OCI-LY1 (cell line): ENCODE measurements at regions not wholly inside any gene's neighbourhood (a gene's known extent, or its start where the extent isn't known, plus 50 kb on each side); places are given as distances from the start of the nearest gene placed in this dataset.

Experiments
- H2AFZ ChIP-seq: fragments of 200-600 bp; sonication (generic), shearing (Covaris generic); 2 replicates; pipeline ENCODE4 v1.6.0; 2014; ENCODE audit warnings: antibody characterized with exemption, mild to moderate bottlenecking, low read length
- H3F3A ChIP-seq: fragments of 200-600 bp; sonication (generic), shearing (Covaris generic); 2 replicates; pipeline ENCODE4 v1.6.0; 2014; ENCODE audit warnings: mild to moderate bottlenecking, antibody characterized with exemption, low read length, moderate library complexity; ENCODE audit not compliant: insufficient read depth
- H3K27ac ChIP-seq: fragments of 200-600 bp; sonication (generic); 2 replicates; pipeline ENCODE4 v1.5.1; 2014; ENCODE audit warnings: low read length, mixed run types, mild to moderate bottlenecking, low read depth; ENCODE audit not compliant: poor library complexity, severe bottlenecking
- H3K27me3 ChIP-seq: fragments of 200-600 bp; sonication (generic); 2 replicates; pipeline ENCODE4 v1.6.0; 2014; ENCODE audit warnings: antibody characterized with exemption, mild to moderate bottlenecking, low read length, moderate library complexity; ENCODE audit not compliant: insufficient read depth
- H3K36me3 ChIP-seq: fragments of 200-600 bp; sonication (generic); 2 replicates; pipeline ENCODE4 v1.6.1; 2014; ENCODE audit warnings: mild to moderate bottlenecking, antibody characterized with exemption, low read length, moderate library complexity, mixed read lengths; ENCODE audit not compliant: insufficient read depth
- H3K4me1 ChIP-seq: fragments of 200-600 bp; sonication (generic); 2 replicates; pipeline ENCODE4 v1.5.1; 2014; ENCODE audit warnings: mild to moderate bottlenecking, low read length, moderate library complexity; ENCODE audit not compliant: insufficient read depth, severe bottlenecking
- H3K4me2 ChIP-seq: fragments of 200-600 bp; sonication (generic), shearing (Covaris generic); 2 replicates; pipeline ENCODE4 v1.6.1; 2014; ENCODE audit warnings: low read length
- H3K4me3 ChIP-seq: fragments of 200-600 bp; sonication (generic); 2 replicates; pipeline ENCODE4 v1.5.1; 2014; ENCODE audit warnings: low read length, low read depth, mild to moderate bottlenecking, mixed read lengths; ENCODE audit not compliant: poor library complexity, severe bottlenecking
- H3K79me2 ChIP-seq: fragments of 200-600 bp; shearing (Covaris generic); 2 replicates; pipeline ENCODE4 v1.6.1; 2016; ENCODE audit warnings: mixed run types, low read length, mixed read lengths; ENCODE audit not compliant: insufficient read depth
- H3K9ac ChIP-seq: fragments of 200-600 bp; sonication (generic), shearing (Covaris generic); 2 replicates; pipeline ENCODE4 v1.6.1; 2014; ENCODE audit warnings: mild to moderate bottlenecking, low read length, mixed read lengths
- H3K9me2 ChIP-seq: fragments of 200-600 bp; sonication (generic), shearing (Covaris generic); 2 replicates; pipeline ENCODE4 v1.6.1; 2014; ENCODE audit warnings: low read depth, mild to moderate bottlenecking, low read length, mixed read lengths
- H3K9me3 ChIP-seq: fragments of 200-600 bp; shearing (Covaris generic); 2 replicates; pipeline ENCODE4 v1.6.1; 2014; ENCODE audit warnings: low read length, mixed read lengths
- H4K20me1 ChIP-seq: fragments of 200-600 bp; sonication (generic), shearing (Covaris generic); 2 replicates; pipeline ENCODE4 v1.6.0; 2016; ENCODE audit warnings: mild to moderate bottlenecking, low read length; ENCODE audit not compliant: insufficient read depth
- CTCF ChIP-seq: fragments of 200-600 bp; sonication (generic), shearing (Covaris generic); IDR thresholded peaks from 2 replicates; pipeline ENCODE4 v1.5.1; 2017; ENCODE audit warnings: mild to moderate bottlenecking, antibody characterized with exemption, low read length, moderate library complexity, mixed read lengths
- EZH2 ChIP-seq: fragments of 200-600 bp; sonication (generic), shearing (Covaris generic); IDR thresholded peaks from 2 replicates; pipeline ENCODE4 v1.8.0; 2017; ENCODE audit warnings: borderline replicate concordance, mixed run types, mild to moderate bottlenecking, antibody characterized with exemption, low read length, moderate library complexity, mixed read lengths

- no peaks in the 10 kb centered on the region for H3K79me2 ChIP-seq
- no peaks in the 10 kb centered on the region for H3F3A ChIP-seq
- no peaks in the 10 kb centered on the region for H3K9me3 ChIP-seq
- no peaks in the 10 kb centered on the region for H4K20me1 ChIP-seq
- no peak overlapping the region for H2AFZ ChIP-seq
- no peaks in the 10 kb centered on the region for H3K4me1 ChIP-seq
- no peak overlapping the region for H3K9ac ChIP-seq
- no peak overlapping the region for H3K4me3 ChIP-seq
- no peaks in the 10 kb centered on the region for H3K36me3 ChIP-seq
- TF ChIP-seq EZH2 (no peak), CTCF (no peak)
- no peak overlapping the region for H3K27ac ChIP-seq
- H3K9me2 ChIP-seq, result no peaks in the 10 kb centered on the region
- no peak overlapping the region for H3K4me2 ChIP-seq
- H3K27me3 ChIP-seq, result no peaks in the 10 kb centered on the region
Measured at GRCh38 chr9:115882911-115883310, 270.7 kb upstream of the PAPPA start.

- H3K27ac ChIP-seq, result no peak overlapping the region
- H3K4me2 ChIP-seq, result no peak overlapping the region
- H3K9me2 ChIP-seq, result no peaks in the 10 kb centered on the region
- H3K9ac ChIP-seq, result no peak overlapping the region
- H3K9me3 ChIP-seq, result no peaks in the 10 kb centered on the region
- no peaks in the 10 kb centered on the region for H3K79me2 ChIP-seq
- no peaks in the 10 kb centered on the region for H4K20me1 ChIP-seq
- TF ChIP-seq CTCF (peak; percentile 51; the same call in 1 of the 2 replicates), EZH2 (no peak)
- no peak overlapping the region for H3K4me3 ChIP-seq
- no peak overlapping the region for H2AFZ ChIP-seq
- H3K36me3 ChIP-seq, result no peaks in the 10 kb centered on the region
- no peaks in the 10 kb centered on the region for H3F3A ChIP-seq
- H3K4me1 ChIP-seq, result no peaks in the 10 kb centered on the region
- no peaks in the 10 kb centered on the region for H3K27me3 ChIP-seq
Measured at GRCh38 chr9:115883467-115884329, 269.9 kb upstream of the PAPPA start.

- no peaks in the 10 kb centered on the region for H3K4me1 ChIP-seq
- H3K4me2 ChIP-seq, result no peak overlapping the region
- no peak overlapping the region for H2AFZ ChIP-seq
- H3K9me2 ChIP-seq, result no peaks in the 10 kb centered on the region
- no peak for TF ChIP-seq CTCF
- no peak for TF ChIP-seq EZH2
- no peaks in the 10 kb centered on the region for H3K27me3 ChIP-seq
- H3F3A ChIP-seq, result no peaks in the 10 kb centered on the region
- no peak overlapping the region for H3K9ac ChIP-seq
- H3K27ac ChIP-seq, result no peak overlapping the region
- no peak overlapping the region for H3K4me3 ChIP-seq
- H3K79me2 ChIP-seq, result no peaks in the 10 kb centered on the region
- no peaks in the 10 kb centered on the region for H3K36me3 ChIP-seq
- H4K20me1 ChIP-seq, result no peaks in the 10 kb centered on the region
- H3K9me3 ChIP-seq, result no peaks in the 10 kb centered on the region
Measured at GRCh38 chr9:115884846-115885245, 268.7 kb upstream of the PAPPA start.
